Neuronal stem cell (in vitro differentiated cells): ENCODE measurements at regions not wholly inside any gene's neighbourhood (a gene's known extent, or its start where the extent isn't known, plus 50 kb on each side); places are given as distances from the start of the nearest gene placed in this dataset.
"Not testable (repeated sequence)": the region's sequence is repeated elsewhere in the genome, so short reads cannot be mapped to it uniquely, and the experiment has no call there.

Experiments used
- DNase-seq: peaks from one replicate; pipeline ENCODE4 v3.0.0-alpha.2; 2013; ENCODE audit warnings: low spot score
- H2AFZ ChIP-seq: one replicate; pipeline ENCODE4 v1.6.1; 2013; ENCODE audit warnings: mild to moderate bottlenecking, low read length, inconsistent platforms
- H2AK5ac ChIP-seq: 2 replicates; pipeline ENCODE4 v1.6.1; 2013; ENCODE audit warnings: low read depth, mild to moderate bottlenecking, inconsistent platforms, low read length, moderate library complexity, mixed read lengths
- H2BK120ac ChIP-seq: 2 replicates; pipeline ENCODE4 v1.6.1; 2013; ENCODE audit warnings: low read depth, mild to moderate bottlenecking, inconsistent platforms, low read length, moderate library complexity, mixed read lengths
- H2BK12ac ChIP-seq: one replicate; pipeline ENCODE4 v1.6.1; 2013; ENCODE audit warnings: low read length, inconsistent platforms
- H2BK15ac ChIP-seq: 2 replicates; pipeline ENCODE4 v1.6.1; 2013; ENCODE audit warnings: mild to moderate bottlenecking, low read length, inconsistent platforms, mixed read lengths
- H2BK5ac ChIP-seq: one replicate; pipeline ENCODE4 v1.6.1; 2013; ENCODE audit warnings: inconsistent platforms, mild to moderate bottlenecking, low read length, moderate library complexity
- H3K14ac ChIP-seq: one replicate; pipeline ENCODE4 v1.6.1; 2013; ENCODE audit warnings: low read length, inconsistent platforms
- H3K18ac ChIP-seq: 2 replicates; pipeline ENCODE4 v1.6.1; 2013; ENCODE audit warnings: low read length, inconsistent platforms
- H3K23ac ChIP-seq: 2 replicates; pipeline ENCODE4 v1.6.1; 2013; ENCODE audit warnings: low read depth, mild to moderate bottlenecking, mixed read lengths, low read length, inconsistent platforms; ENCODE audit not compliant: poor library complexity
- H3K27ac ChIP-seq: replicated peaks from 3 replicates; pipeline ENCODE4 v1.5.1; 2013; ENCODE audit warnings: low read length, inconsistent platforms
- H3K27me3 ChIP-seq, 3 experiments: 2 replicates each; pipeline ENCODE4 v1.6.1; 2013; ENCODE audit warnings: low read length in 3 of 3, mild to moderate bottlenecking in 2 of 3, inconsistent platforms in 1 of 3, low read depth in 1 of 3, mixed read lengths in 1 of 3, moderate library complexity in 1 of 3; ENCODE audit not compliant: control insufficient read depth in 3 of 3, insufficient read depth in 3 of 3
- H3K36me3 ChIP-seq, 2 donors: replicated peaks in 1 of 2; 2 replicates each; pipeline ENCODE4 v1.6.1; 2013; ENCODE audit warnings: low read length in 2 of 2; ENCODE audit not compliant: control insufficient read depth in 2 of 2, insufficient read depth in 2 of 2
- H3K4ac ChIP-seq: 2 replicates; pipeline ENCODE4 v1.6.1; 2013; ENCODE audit warnings: inconsistent platforms, mild to moderate bottlenecking, low read length, moderate library complexity
- H3K4me1 ChIP-seq, 2 donors: 1 replicate in 1 of 2; 2 replicates in 1 of 2; pipeline ENCODE4 v1.6.1; 2013; ENCODE audit warnings: low read length in 2 of 2, low read depth in 1 of 2; ENCODE audit not compliant: control insufficient read depth in 2 of 2, insufficient read depth in 1 of 2
- H3K4me2 ChIP-seq: one replicate; pipeline ENCODE4 v1.6.1; 2013; ENCODE audit warnings: mild to moderate bottlenecking, low read length, inconsistent platforms; ENCODE audit not compliant: insufficient read depth, poor library complexity, severe bottlenecking
- H3K4me3 ChIP-seq, 2 donors: 2 replicates each; pipeline ENCODE4 v1.5.1; 2013; ENCODE audit warnings: low read length in 2 of 2, mild to moderate bottlenecking in 2 of 2, inconsistent platforms in 1 of 2, moderate library complexity in 1 of 2
- H3K79me1 ChIP-seq: one replicate; pipeline ENCODE4 v1.6.1; 2013; ENCODE audit warnings: low read depth, mild to moderate bottlenecking, inconsistent platforms, low read length, moderate library complexity
- H3K9ac ChIP-seq: one replicate; pipeline ENCODE4 v1.6.1; 2013; ENCODE audit warnings: mild to moderate bottlenecking, low read depth, low read length, inconsistent platforms; ENCODE audit not compliant: poor library complexity
- H3K9me3 ChIP-seq, 2 donors: replicated peaks in 1 of 2; 2 replicates each; pipeline versions ENCODE3 to v1.6.1; 2013; ENCODE audit warnings: low read length in 2 of 2, mild to moderate bottlenecking in 2 of 2, inconsistent platforms in 1 of 2, low read depth in 1 of 2, mixed read lengths in 1 of 2, moderate library complexity in 1 of 2; ENCODE audit not compliant: control insufficient read depth in 2 of 2, insufficient read depth in 1 of 2
- H4K8ac ChIP-seq: one replicate; pipeline ENCODE4 v1.6.1; 2013; ENCODE audit warnings: low read depth, mild to moderate bottlenecking, inconsistent platforms, low read length, moderate library complexity
- H4K91ac ChIP-seq: one replicate; pipeline ENCODE4 v1.6.1; 2013; ENCODE audit warnings: low read length, low read depth, mild to moderate bottlenecking, inconsistent platforms; ENCODE audit not compliant: poor library complexity
- WGBS, 2 donors: extraction: QIAGEN DNeasy Blood & Tissue Kit; methylation state at CpG; one replicate each; pipeline ENCODE4 v1.1.7; 2013; ENCODE audit warnings: missing lambda C conversion rate in 2 of 2, mixed read lengths in 1 of 2; ENCODE audit not compliant: insufficient read length in 2 of 2, insufficient replicate concordance in 1 of 2; ENCODE audit errors: extremely low coverage in 2 of 2; 5-methylcytosine and 5-hydroxymethylcytosine counted together

- not testable (repeated sequence) for H3K4ac ChIP-seq, H2BK12ac ChIP-seq, H3K79me1 ChIP-seq, H3K9ac ChIP-seq, H3K36me3 ChIP-seq, H3K23ac ChIP-seq, H3K4me2 ChIP-seq, H3K14ac ChIP-seq, H2BK120ac ChIP-seq, H3K4me3 ChIP-seq, H2BK15ac ChIP-seq, H3K9me3 ChIP-seq, H3K4me1 ChIP-seq, DNase-seq, H4K8ac ChIP-seq, H2BK5ac ChIP-seq, H2AK5ac ChIP-seq, H3K27me3 ChIP-seq, H3K18ac ChIP-seq, H2AFZ ChIP-seq, H4K91ac ChIP-seq, H3K27ac ChIP-seq
- no CpG with 5 or more reads among the region's 36 CpGs for WGBS, 2 donors
Observed at GRCh38 chr5:110893854-110894483, 155.2 kb downstream of the SLC25A46 start.

- no peak for DNase-seq
- Histone ChIP-seq H3K27ac (no peak overlapping the region), H3K79me1 (no peaks in the 10 kb centered on the region), H2AK5ac (no peak overlapping the region), H2BK5ac (no peak overlapping the region), H3K14ac (no peak overlapping the region), H3K4ac (no peak overlapping the region), H3K4me2 (no peak overlapping the region), H2BK15ac (no peak overlapping the region), H3K9me3 (no peaks in the 10 kb centered on the region), H4K8ac (no peak overlapping the region), H3K36me3 (no peaks in the 10 kb centered on the region), H4K91ac (no peak overlapping the region), H3K23ac (no peak overlapping the region), H3K9ac (no peak overlapping the region), H3K27me3 (no peaks in the 10 kb centered on the region), H3K4me1 (no peaks in the 10 kb centered on the region), H3K4me3 (no peak overlapping the region), H2BK120ac (no peak overlapping the region), H2AFZ (no peak overlapping the region), H3K18ac (no peak overlapping the region), H2BK12ac (no peak overlapping the region)
- WGBS, 2 donors: no CpG with 5 or more reads among the region's 8 CpGs
Observed at GRCh38 chr5:110894805-110895204, 156.0 kb downstream of the SLC25A46 start.

GRCh38 chr5:110896901-110897300 lies 158.1 kb downstream of the SLC25A46 start:
- H4K91ac ChIP-seq: no peak overlapping the region
- H3K79me1 ChIP-seq: no peaks in the 10 kb centered on the region
- H3K9me3 ChIP-seq: no peaks in the 10 kb centered on the region
- no peak overlapping the region for H3K14ac ChIP-seq
- no peak overlapping the region for H2BK120ac ChIP-seq
- H3K36me3 ChIP-seq: no peaks in the 10 kb centered on the region
- H2BK15ac ChIP-seq: no peak overlapping the region
- H3K4me3 ChIP-seq: no peak overlapping the region
- no peak overlapping the region for H2AFZ ChIP-seq
- no peak overlapping the region for H3K9ac ChIP-seq
- no peaks in the 10 kb centered on the region for H3K27me3 ChIP-seq
- H3K23ac ChIP-seq: no peak overlapping the region
- no peak overlapping the region for H2AK5ac ChIP-seq
- no peak overlapping the region for H2BK12ac ChIP-seq
- H4K8ac ChIP-seq: no peak overlapping the region
- H3K18ac ChIP-seq: no peak overlapping the region
- no peak overlapping the region for H3K4ac ChIP-seq
- H3K27ac ChIP-seq: no peak overlapping the region
- DNase-seq: no peak
- H3K4me2 ChIP-seq: no peak overlapping the region
- H3K4me1 ChIP-seq: no peaks in the 10 kb centered on the region
- no peak overlapping the region for H2BK5ac ChIP-seq

- Histone ChIP-seq H2BK120ac (no peak overlapping the region), H3K36me3 (no peaks in the 10 kb centered on the region), H3K27ac (no peak overlapping the region), H4K8ac (no peak overlapping the region), H3K79me1 (no peaks in the 10 kb centered on the region), H3K4ac (no peak overlapping the region), H3K18ac (no peak overlapping the region), H2BK15ac (no peak overlapping the region), H4K91ac (no peak overlapping the region), H3K27me3 (no peaks in the 10 kb centered on the region), H3K23ac (no peak overlapping the region), H2AK5ac (no peak overlapping the region), H3K4me3 (no peak overlapping the region), H2BK12ac (no peak overlapping the region), H3K4me1 (no peaks in the 10 kb centered on the region), H2BK5ac (no peak overlapping the region), H3K14ac (no peak overlapping the region), H2AFZ (no peak overlapping the region), H3K9me3 (no peaks in the 10 kb centered on the region), H3K9ac (no peak overlapping the region), H3K4me2 (no peak overlapping the region)
- no peak for DNase-seq
- WGBS, 2 donors: no CpG with 5 or more reads among the region's 4 CpGs
Observed at GRCh38 chr5:110899566-110900412, 161.0 kb downstream of the SLC25A46 start.
